K562 (cell line): ENCODE measurements at regions not wholly inside any gene's neighbourhood (a gene's known extent, or its start where the extent isn't known, plus 50 kb on each side); places are given as distances from the start of the nearest gene placed in this dataset.

Source experiments
- ATAC-seq: fragments of 200-7000 bp; cut with Tn5 transposase; 3 replicates; pipeline ENCODE4 v1.9.1; 2020; ENCODE audit warnings: moderate library complexity
- BruUV-seq: library from RNA; stranded (reverse); fragments of 400-500 nt; replicated peaks from 2 replicates; lab custom pipeline; 2021; lab: Mats Ljungman, UMichigan
- CTCF ChIA-PET: fragments of 300-600 bp; formaldehyde crosslinking; extraction: SDS; loops from one replicate; lab custom pipeline; 2021; ENCODE audit warnings: low intra/inter-chr PET ratio; lab: Yijun Ruan, JAX
- POLR2A ChIA-PET: fragments of 300-600, 350-650 bp; sonication (Branson Sonifier 250); formaldehyde crosslinking; extraction: SDS; loops from one replicate; lab custom pipeline; 2021; ENCODE audit warnings: antibody characterized with exemption, inconsistent platforms; lab: Yijun Ruan, JAX
- DNase-seq, 4 experiments: peaks; one replicate each; pipeline versions ENCODE4 v3.0.0 to v3.0.0-alpha.2; 2011 to 2018; ENCODE audit warnings: low spot score in 3 of 4, mixed read lengths in 3 of 4; ENCODE audit errors: extremely low read depth in 1 of 4
- FAIRE-seq: peaks from 2 replicates; lab custom pipeline; 2011; peaks lifted over from hg19 to GRCh38; lab: Jason Lieb, UNC
- H2AFZ ChIP-seq: 2 replicates; pipeline ENCODE4 v1.6.0; 2011; ENCODE audit warnings: low read depth, low read length, control low read depth, inconsistent platforms
- H3K27ac ChIP-seq: fragments of 200-600 bp; 3 replicates; pipeline ENCODE4 v1.8.0; 2011; ENCODE audit warnings: low read depth, mild to moderate bottlenecking, control low read depth, inconsistent platforms, low read length, moderate library complexity, mixed read lengths; ENCODE audit errors: extremely low read depth
- H3K27me3 ChIP-seq, 2 experiments: fragments of 300-600 bp in 1 of 2; 2 replicates in 1 of 2; 3 replicates in 1 of 2; pipeline versions ENCODE4 v1.6.0 to v1.8.0; 2011; ENCODE audit warnings: inconsistent platforms in 2 of 2, low read length in 2 of 2, mild to moderate bottlenecking in 1 of 2, mixed read lengths in 1 of 2, moderate library complexity in 1 of 2; ENCODE audit not compliant: control insufficient read depth in 2 of 2, insufficient read depth in 2 of 2
- H3K36me3 ChIP-seq: fragments of 300-600 bp; 3 replicates; pipeline ENCODE4 v1.8.0; 2011; ENCODE audit warnings: mild to moderate bottlenecking, low read length, inconsistent platforms; ENCODE audit not compliant: control insufficient read depth, insufficient read depth
- H3K4me1 ChIP-seq, 2 experiments: fragments of 200-600 bp in 1 of 2; replicated peaks in 1 of 2; 2 replicates in 1 of 2; 3 replicates in 1 of 2; pipeline versions ENCODE4 v1.5.1 to v1.8.0; 2011; ENCODE audit warnings: inconsistent platforms in 2 of 2, low read length in 2 of 2, mild to moderate bottlenecking in 1 of 2, mixed read lengths in 1 of 2, moderate library complexity in 1 of 2; ENCODE audit not compliant: control insufficient read depth in 2 of 2, insufficient read depth in 2 of 2
- H3K4me2 ChIP-seq: 2 replicates; pipeline ENCODE4 v1.6.1; 2011; ENCODE audit warnings: low read length, control low read depth, inconsistent platforms, mixed read lengths; ENCODE audit not compliant: insufficient read depth
- H3K4me3 ChIP-seq: fragments of 200-600 bp; sonication (generic), shearing (Covaris generic); 2 replicates; pipeline ENCODE4 v1.5.1; 2016; ENCODE audit warnings: control low read depth, inconsistent platforms
- H3K79me2 ChIP-seq: fragments of 200-600 bp; 3 replicates; pipeline ENCODE4 v1.8.0; 2011; ENCODE audit warnings: low read length, inconsistent platforms; ENCODE audit not compliant: control insufficient read depth, insufficient read depth
- H3K9ac ChIP-seq, 2 experiments: 2 replicates each; pipeline versions ENCODE4 v1.6.0 to v1.6.1; 2011; ENCODE audit warnings: low read depth in 2 of 2, low read length in 2 of 2, control low read depth in 1 of 2, inconsistent platforms in 1 of 2, mild to moderate bottlenecking in 1 of 2, mixed read lengths in 1 of 2; ENCODE audit not compliant: insufficient read depth in 1 of 2
- H3K9me1 ChIP-seq: one replicate; pipeline ENCODE4 v1.6.0; 2011; ENCODE audit warnings: inconsistent platforms, mild to moderate bottlenecking, low read length, moderate library complexity; ENCODE audit not compliant: control insufficient read depth, insufficient read depth
- H3K9me3 ChIP-seq: replicated peaks from 2 replicates; pipeline ENCODE4 v1.5.1; 2011; ENCODE audit warnings: low read depth, low read length, inconsistent platforms; ENCODE audit not compliant: control insufficient read depth, insufficient read depth
- H4K20me1 ChIP-seq: replicated peaks from 2 replicates; pipeline ENCODE4 v1.6.1; 2011; ENCODE audit warnings: low read length, inconsistent platforms, mixed read lengths; ENCODE audit not compliant: control insufficient read depth, insufficient read depth
- ESRRB ChIP-seq: fragments of 250-450 bp; sonication (Bioruptor Pico); IDR thresholded peaks from 2 replicates; pipeline ENCODE4 v1.5.0; 2020; ENCODE audit warnings: mild to moderate bottlenecking, moderate library complexity, borderline replicate concordance
- IRF9 ChIP-seq: fragments of 450-650 bp; IDR thresholded peaks from 2 replicates; pipeline ENCODE4 v1.6.1; 2016; ENCODE audit warnings: missing biosample characterization, missing genetic modification characterization
- KDM5B ChIP-seq: fragments of 200-600 bp; sonication (generic); IDR thresholded peaks from 2 replicates; pipeline ENCODE4 v1.6.1; 2012; ENCODE audit warnings: low read depth, mild to moderate bottlenecking, moderate library complexity, low read length, control low read depth, inconsistent platforms; ENCODE audit not compliant: insufficient replicate concordance
- PBX2 ChIP-seq, 2 experiments: IDR thresholded peaks in 1 of 2; conservative IDR thresholded peaks in 1 of 2; 2 replicates each; pipeline ENCODE4 v1.6.1; 2016; ENCODE audit warnings: low read depth in 2 of 2, mild to moderate bottlenecking in 1 of 2, missing compliant biosample characterization in 1 of 2, missing genetic modification characterization in 1 of 2, moderate library complexity in 1 of 2
- PCBP2 ChIP-seq: fragments of 200-400 bp; formaldehyde crosslinking; IDR thresholded peaks from 2 replicates; pipeline ENCODE4 v1.6.1; 2018; ENCODE audit warnings: low read length, low read depth, mild to moderate bottlenecking, moderate library complexity; ENCODE audit not compliant: poor library complexity, severe bottlenecking
- THRAP3 ChIP-seq: fragments of 450-650 bp; IDR thresholded peaks from 2 replicates; pipeline ENCODE4 v1.6.1; 2016; ENCODE audit warnings: mild to moderate bottlenecking, inconsistent platforms, borderline replicate concordance
- XRCC4 ChIP-seq: IDR thresholded peaks from one replicate; pipeline ENCODE4 v1.6.1; 2011; ENCODE audit not compliant: insufficient read depth, insufficient read length; ENCODE audit errors: extremely low read depth
- ZC3H11A ChIP-seq: IDR thresholded peaks from 2 replicates; pipeline ENCODE4 v1.6.1; 2012; ENCODE audit warnings: low read depth, low read length, improper control_type of control experiment
- ZNF561 ChIP-seq: fragments of 450-650 bp; formaldehyde crosslinking; conservative IDR thresholded peaks from 2 replicates; pipeline ENCODE4 v1.4.0; 2020; ENCODE audit warnings: mild to moderate bottlenecking, moderate library complexity
- WGBS: fragments of 100-300 bp; shearing (Covaris generic); methylation state at CpG from one replicate; pipeline ENCODE4 v1.1.6; 2016; ENCODE audit warnings: low coverage, mixed read lengths; ENCODE audit not compliant: insufficient coverage; ENCODE audit errors: missing lambda C conversion rate; 5-methylcytosine and 5-hydroxymethylcytosine counted together
- in situ Hi-C: fragments of 300-500 bp; cut with MboI; formaldehyde crosslinking; loops from 4 replicates; pipeline ENCODE4 v1.15.0; 2018; ENCODE audit warnings: inconsistent platforms, mixed read lengths
- intact Hi-C: fragments of 100-400 bp; cut with micrococcal nuclease; formaldehyde crosslinking; loops from 2 replicates; pipeline ENCODE4 v1.14.2; 2022

GRCh38 chr1:209375097-209375496, 208.4 kb upstream of the CAMK1G start (continued):
- TF ChIP-seq PBX2 (CRISPR knock-in tag; IDR thresholded peaks at IDR 0.05; ENCODE audit: low read depth) (no peak), PBX2 (tag; conservative IDR thresholded peaks at IDR 0.05; ENCODE audit: low read depth) (no peak), ZC3H11A (no peak), KDM5B (no peak)

GRCh38 chr1:209375671-209376365, 207.7 kb upstream of the CAMK1G start:
- intact Hi-C loops (no loop called here), in situ Hi-C loops (no loop called here)
- TF ChIP-seq ESRRB (no peak), PCBP2 (no peak), THRAP3 (no peak), IRF9 (tag) (no peak), XRCC4 (no peak), ZNF561 (CRISPR knock-in tag) (no peak)
- Histone ChIP-seq H3K9ac (no peak overlapping the region), H3K4me1 (no peaks in the 10 kb centered on the region), H3K79me2 (no peaks in the 10 kb centered on the region), H2AFZ (no peak overlapping the region), H3K27ac (no peak overlapping the region), H3K9me3 (no peaks in the 10 kb centered on the region), H4K20me1 (no peaks in the 10 kb centered on the region), H3K4me2 (no peak overlapping the region), H3K36me3 (no peaks in the 10 kb centered on the region), H3K4me3 (no peak overlapping the region), H3K9me1 (no peaks in the 10 kb centered on the region), H3K27me3 (no peaks in the 10 kb centered on the region)
- ChIA-PET POLR2A (interaction anchor here (0.8 kb wide), 1 partner anchor 10 kb away, joined by 4 read pairs; no protein-coding TSS in a partner anchor), CTCF (no interaction called here)
- 0% methylated on average over 2 of the region's 2 CpGs for WGBS
- no peak for FAIRE-seq
- no TSS peak for BruUV-seq
- no peak for DNase-seq
- ATAC-seq = no peak
